ENCODE measurements at regions not wholly inside any gene's neighbourhood (a gene's known extent, or its start where the extent isn't known, plus 50 kb on each side); places are given as distances from the start of the nearest gene placed in this dataset.

DNA sequence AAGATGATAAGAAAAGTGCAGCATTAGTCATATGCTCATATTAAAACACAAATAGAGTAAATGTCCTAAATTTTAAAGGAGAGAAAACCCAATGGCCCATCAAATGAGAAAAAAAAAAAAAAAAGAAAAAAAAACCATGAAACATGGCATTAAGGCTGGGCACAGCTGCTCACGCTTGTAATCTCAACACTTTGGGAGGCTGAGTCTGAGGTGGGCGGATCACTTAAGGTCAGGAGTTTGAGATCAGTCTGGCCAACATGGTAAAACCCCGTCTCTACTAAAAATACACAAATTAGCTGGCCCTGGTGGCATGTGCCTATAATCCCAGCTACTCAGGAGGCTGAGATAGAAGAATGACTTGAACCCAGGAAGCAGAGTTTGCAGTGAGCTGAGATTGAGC lies 515.5 kb upstream of the ANO3 start:
- TF ChIP-seq, protein P1, sequence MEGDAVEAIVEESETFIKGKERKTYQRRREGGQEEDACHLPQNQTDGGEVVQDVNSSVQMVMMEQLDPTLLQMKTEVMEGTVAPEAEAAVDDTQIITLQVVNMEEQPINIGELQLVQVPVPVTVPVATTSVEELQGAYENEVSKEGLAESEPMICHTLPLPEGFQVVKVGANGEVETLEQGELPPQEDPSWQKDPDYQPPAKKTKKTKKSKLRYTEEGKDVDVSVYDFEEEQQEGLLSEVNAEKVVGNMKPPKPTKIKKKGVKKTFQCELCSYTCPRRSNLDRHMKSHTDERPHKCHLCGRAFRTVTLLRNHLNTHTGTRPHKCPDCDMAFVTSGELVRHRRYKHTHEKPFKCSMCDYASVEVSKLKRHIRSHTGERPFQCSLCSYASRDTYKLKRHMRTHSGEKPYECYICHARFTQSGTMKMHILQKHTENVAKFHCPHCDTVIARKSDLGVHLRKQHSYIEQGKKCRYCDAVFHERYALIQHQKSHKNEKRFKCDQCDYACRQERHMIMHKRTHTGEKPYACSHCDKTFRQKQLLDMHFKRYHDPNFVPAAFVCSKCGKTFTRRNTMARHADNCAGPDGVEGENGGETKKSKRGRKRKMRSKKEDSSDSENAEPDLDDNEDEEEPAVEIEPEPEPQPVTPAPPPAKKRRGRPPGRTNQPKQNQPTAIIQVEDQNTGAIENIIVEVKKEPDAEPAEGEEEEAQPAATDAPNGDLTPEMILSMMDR (conservative IDR thresholded peaks at IDR 0.05; ENCODE audit: low read length): no peak
- no peak for TF ChIP-seq EZH2phosphoT487 (IDR thresholded peaks at IDR 0.05; ENCODE audit: borderline replicate concordance, low read depth, low read length)
